ENCODE measurements at regions not wholly inside any gene's neighbourhood (a gene's known extent, or its start where the extent isn't known, plus 50 kb on each side); places are given as distances from the start of the nearest gene placed in this dataset.

DNA sequence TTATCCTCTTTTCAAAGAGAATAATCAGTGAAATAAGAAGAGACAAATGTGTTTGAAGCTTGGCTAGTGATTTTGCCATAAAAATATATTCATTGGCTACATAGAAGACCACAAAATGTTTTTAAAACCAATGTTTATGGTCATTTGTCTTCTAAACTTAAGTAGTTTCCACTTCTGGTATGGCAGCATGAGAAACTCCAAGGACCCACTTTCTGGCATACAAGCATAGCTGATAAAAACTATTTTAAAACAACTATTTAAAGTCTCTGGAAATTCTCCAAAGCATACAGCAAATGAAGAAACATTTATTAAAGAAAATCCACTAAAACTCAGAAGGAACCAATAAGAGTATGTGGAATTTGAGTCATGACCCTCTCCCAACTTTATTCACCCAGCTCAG lies 89.2 kb upstream of the TOMM7 start:
- DNase-seq: no peak

DNA sequence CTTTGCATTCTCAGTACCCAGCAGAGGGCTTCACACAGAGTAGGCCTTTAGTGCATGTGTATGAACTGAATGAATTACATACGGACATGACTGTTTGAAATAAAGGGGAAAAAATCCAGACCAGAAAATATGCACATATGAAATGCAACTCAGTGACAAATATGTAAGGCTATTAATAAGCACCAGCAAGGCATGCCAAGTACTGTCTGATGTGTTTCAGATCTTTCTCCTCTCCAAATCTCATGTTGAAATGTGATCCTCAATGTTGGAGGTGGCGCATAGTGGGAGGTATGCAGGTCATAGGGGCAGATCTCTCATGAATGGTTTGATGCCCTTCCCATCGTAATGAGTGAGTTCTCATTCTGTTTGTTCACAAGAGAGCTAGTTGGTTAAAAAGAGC lies 87.3 kb upstream of the TOMM7 start:
- no peak for DNase-seq

DNA sequence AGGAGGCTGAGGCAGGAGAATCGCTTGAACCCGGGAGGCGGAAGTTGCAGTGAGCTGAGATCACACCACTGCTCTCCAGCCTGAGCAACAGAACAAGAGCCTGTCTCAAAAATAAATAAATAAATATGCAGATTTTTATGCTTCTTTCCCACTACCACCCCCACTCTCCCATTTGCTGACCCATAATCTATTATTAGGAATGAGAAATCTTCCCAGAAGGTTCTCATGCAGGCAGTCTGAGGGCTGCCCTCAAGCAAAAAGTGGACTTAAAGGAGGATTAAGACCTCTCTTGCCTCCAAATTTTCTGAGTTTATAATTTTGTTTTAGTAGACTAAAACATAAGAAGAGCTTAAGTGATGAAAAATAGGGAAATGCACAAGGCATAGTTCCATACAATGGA lies 85.2 kb upstream of the TOMM7 start:
- DNase-seq: no peak

DNA sequence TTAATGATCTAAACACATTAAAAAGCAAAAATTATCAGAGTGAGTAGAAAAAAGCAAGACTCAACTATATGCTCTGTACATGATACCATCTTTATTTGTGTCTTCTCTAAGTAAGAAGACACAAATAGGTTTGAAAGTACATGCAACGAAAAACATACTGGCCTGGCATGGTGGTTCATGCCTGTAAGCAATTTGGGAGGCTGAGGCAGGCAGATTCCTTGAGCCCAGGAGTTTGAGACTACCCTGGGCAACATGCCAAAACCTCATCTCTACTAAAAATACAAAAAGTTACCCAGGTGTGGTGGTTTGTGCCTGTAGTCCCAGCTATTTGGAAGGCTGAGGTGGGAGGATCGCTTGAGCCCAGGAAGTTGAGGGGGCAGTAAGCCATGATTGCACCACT lies 78.1 kb upstream of the TOMM7 start:
- no peak for DNase-seq

DNA sequence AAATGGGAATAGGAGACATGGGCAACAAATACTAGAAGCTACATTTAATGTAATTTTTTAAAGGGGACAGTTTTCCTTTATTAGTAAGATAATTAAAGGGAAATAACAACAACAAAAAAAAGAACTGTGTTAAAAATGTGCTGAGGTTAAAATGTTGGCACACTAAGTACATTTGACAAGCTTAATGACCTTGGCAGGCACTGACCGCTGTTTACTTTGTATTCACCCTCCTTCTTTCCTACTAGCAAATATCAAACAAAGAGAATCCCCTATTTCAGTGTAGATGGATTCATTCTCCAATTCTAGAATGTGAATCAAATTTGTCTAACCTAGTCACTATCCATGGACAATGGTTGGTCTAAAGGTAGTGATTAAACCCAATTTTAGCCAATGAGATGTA lies 77.5 kb upstream of the TOMM7 start:
- no peak for DNase-seq

DNA sequence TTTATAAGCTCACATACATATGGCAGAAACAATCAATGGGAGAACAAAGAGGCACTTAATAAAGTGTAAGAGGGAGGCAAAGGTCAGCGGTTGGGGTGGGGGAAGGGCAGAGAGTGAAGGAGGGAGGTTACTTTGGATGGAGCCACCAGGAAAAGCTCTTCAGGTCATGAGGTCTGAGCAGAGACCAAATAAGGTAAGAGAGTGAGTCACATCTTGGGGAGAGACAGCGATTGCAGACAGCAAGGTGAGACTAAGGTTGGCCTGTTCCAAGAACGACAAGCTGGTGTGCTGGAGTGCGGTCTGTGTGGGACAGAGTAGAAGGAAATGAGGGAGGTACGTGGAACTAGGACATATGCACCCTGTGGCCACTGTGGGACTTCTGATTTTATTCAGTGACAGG lies 74.3 kb upstream of the TOMM7 start:
- no peak for DNase-seq

DNA sequence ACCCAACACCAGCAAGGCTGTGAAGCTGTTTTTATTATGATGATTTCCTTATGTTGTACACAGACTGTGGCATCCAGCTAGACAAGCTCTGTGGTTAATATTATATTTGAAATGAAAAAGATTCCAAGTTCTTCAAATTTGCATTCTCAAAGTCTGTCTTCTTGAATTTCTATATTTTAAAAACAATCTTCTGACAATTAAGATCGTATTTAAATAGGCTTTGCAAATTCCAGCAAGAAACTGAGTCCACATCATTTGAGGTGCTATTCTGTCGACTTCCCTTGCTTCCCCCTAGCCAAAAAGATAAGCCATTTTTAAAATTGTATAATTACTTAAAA lies 73.1 kb upstream of the TOMM7 start:
- no peak for DNase-seq

DNA sequence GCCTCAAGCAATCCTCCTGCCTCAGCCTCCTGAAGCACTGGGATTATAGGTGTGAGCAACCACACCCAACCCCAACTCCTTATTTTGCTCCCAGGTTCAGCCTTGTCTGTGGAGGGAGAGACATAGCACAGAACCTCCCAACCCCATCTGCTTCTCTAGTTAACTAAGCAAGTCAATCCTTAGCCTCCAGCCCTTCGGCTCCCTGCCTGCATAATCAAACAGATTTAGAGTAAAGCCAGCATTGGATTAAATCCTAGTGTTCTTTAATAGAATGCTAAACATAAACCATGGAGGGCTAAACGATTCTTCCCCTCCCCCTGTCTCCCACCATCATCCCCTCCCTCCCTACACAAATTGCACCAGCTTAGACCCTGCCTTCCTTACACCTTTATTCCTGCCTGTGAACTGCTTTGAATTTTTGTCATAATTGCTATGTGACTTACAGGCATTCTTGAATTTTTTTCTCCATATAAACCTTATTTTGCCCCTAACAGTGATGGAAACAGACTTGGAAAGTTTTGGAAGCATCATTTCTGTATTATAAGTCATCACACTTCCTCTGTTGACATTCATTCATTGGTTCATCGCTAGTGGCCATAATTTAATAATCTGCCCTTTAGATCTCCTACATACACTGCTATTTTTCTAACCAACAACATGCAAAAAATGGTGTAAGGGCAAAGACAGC lies 72.6 kb upstream of the TOMM7 start:
- DNase-seq: no peak

DNA sequence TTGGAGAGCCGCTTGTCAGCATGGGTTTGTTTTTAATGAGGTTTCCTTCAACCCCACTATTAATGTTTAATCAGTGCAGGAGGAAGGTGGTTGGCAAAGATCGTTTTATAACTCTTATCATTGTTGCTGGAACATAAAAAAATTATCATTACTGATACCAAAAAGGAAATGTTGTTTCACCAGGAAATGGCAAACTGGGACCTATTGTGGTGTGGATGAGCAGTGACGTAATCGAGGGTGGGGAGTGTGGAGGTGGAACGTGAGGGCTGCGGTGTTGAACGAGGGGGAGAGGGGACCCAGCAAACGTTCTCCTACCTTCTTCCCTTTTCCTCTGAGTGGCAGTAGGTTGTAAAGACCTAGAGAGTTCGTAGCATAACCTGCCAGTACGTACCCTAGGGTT lies 71.9 kb upstream of the TOMM7 start:
- no peak for DNase-seq

DNA sequence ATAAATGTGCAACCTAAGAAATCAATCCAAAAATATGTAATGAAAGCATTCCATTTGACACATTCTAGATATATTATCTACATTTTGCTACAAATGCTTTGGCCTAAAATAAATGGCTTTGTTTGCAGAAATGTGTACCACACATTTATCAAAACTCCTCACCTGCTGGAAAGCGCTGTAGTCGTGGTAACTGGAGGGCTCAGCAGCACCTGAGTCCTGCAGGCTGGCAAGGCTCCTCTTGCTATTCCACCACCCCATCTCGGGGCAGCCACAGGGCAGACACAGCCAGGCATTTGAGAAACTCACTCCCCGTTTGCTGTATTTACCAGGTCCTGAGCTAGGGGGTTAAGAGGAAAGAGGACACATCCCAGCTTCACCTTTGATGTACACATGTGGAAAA lies 68.1 kb upstream of the TOMM7 start:
- DNase-seq: no peak

DNA sequence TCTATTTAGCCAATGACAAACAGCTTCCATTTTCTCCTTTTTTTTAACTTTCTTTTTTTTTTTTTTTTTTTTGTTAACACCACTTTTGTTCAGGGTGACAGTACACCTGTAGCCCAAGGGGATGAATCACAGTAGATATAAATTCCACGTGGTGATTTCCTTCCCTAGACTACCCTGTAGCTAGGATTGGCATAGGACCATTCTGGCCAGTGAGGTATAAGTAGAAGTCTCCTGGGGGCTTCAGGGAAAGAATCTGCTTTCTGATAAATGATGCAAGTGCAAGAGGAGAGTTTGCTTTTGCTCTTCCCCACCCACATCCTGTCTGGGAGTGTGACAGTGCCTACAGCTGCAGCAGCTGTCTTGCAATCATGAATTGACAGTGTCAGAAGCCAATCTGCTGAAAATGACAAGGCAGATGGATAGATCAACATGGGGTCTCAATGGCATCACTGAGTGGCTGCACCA lies 63.2 kb upstream of the TOMM7 start:
- no peak for DNase-seq

DNA sequence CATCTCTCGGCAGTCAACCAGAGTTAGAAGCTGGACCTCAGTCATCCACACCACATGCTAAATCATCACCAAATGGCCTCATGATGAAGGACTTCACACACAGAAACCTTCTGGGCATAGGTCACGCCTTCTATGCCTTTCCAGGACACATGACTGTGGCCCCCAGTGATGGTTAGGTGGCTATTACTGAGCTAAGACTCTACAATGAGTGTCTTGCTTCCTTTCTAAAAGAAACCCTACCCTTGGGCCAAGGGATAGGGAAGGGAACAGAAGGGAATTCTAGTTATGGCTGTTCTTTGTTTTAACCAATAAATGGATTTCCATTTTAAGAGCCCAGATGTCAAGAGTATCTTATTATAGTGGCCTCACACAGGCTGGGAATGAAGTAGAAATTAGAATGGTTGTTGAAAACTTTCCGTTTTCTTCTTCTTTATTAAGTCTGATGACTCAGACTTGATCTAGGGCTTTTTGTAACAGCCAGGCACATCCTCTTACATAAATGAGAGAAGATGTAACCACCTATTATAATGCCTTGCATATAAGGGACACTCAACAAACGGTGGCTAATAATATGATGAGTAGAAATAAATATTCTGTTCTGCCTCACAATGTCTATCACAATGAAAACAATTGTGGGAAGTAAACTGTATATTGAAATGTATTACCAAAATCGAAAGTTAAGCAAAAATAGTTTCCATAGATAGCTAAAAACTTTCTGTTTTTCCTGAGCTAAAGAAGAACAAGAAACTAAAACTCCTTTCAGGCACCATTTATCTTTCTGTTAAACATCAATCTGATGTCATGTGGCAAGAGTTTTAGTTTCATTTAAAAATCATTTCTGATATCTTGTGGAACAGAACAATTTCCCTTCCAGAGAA lies 62.5 kb upstream of the TOMM7 start:
- DNase-seq: no peak

DNA sequence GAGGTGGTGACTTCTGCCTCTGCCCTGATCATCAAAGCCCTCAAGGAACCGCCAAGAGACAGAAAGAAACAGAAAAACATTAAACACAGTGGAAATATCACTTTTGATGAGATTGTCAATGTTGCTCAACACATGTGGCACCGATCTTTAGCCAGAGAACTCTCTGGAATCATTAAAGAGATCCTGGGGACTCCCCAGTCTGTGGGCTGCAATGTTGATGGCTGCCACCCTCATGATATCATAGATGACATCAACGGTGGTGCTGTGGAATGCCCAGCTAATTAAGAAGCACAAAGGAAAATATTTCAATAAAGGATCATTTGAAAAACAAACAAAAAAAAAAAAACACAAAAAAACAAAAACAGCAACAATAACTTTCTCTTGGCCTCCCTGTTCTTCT lies 59.5 kb upstream of the TOMM7 start:
- no peak for DNase-seq

DNA sequence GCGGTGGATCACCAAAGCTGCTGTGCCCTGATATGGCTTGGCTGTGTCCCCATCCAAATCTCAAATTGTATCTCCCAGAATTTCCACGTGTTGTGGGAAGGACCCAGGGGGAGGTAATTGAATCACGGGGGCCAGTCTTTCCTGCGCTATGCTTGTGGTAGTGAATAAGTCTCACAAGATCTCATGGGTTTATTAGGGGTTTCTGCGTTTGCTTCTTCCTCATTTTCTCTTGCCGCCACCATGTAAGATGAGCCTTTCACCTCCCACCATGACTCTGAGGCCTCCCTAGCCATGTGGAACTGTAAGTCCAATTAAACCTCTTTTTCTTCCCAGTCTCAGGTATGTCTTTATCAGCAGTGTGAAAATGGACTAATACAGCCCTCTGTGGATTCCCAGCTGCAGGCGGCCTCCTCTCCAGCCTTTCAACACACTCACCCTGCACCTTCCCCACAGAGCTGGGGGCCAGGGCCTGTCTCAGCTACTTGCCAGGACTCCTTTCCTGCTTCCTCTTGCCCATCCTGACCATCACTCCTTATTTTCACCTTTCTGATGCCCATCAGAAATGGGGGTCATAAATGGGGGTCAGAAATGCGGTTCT lies 57.2 kb upstream of the TOMM7 start:
- DNase-seq: no peak

DNA sequence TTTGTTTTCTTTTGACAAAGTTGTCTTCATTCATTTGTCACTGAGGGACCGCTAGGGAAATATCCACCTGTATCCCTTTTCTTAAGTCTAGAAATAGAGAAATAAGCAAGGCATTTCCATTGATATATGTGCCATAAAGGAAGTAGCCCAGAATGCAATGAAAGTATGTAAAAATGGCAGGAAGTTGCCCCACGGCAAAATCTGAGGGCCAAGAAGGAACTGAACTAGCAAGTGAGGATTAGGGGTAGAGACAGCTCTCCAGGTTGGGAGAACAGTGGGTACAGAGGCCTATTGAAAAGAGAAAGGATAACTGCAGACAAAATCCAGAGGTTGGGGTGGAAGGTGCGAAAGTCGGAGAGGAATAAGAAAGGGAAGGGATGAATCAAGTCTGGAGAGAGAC lies 56.6 kb upstream of the TOMM7 start:
- DNase-seq: no peak

DNA sequence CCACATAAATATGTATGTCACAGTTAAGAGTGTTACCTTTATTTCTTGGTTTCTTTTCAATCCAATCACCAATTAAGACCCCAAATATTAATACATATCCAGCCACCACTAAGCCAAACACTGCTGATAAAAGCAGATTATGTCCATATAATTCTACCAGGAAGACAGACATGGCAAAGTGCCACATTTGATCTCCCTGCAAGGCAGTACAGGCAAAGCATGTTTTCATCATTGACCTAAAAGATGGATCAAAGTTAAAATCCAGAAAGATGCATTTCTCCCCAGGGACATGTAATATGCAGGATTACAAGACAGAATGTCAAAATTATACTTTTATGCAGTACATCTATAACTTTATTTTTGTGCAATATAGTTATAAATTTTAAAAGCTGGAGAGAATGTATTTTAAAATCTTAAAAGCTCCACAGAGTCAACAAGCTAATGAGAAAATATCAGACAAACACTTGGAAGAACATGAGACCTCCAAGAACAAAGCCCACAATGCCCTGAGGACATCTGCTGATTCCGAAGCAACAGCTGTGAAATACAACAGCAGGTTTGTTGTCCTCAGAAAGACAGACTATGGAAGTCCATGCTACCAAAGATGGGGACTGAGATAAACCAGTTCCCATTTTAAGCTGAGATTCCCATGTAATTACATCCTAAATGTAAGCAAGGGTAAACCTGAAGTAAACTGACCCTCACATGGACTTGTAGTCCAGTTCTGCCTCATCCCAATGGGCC lies 54.5 kb upstream of the TOMM7 start:
- DNase-seq: no peak

DNA sequence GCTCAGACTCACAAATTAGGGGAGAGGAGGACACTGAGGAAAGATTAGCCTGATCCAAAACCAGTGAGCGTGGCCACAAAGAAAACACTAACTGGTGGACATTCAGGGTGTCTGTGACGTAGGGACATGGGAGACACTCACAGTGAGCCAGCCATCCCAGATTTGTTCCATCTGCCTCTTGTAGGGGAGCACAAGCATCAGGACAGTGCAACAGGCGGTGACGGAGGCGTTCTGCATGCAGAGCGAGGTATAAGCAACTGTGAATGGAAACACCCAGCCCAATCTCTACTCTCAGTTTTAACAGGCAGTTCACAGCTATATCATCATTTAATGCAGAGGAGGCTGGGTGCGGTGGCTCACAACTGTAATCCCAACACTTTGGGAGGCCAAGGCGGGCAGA lies 52.8 kb upstream of the TOMM7 start:
- no peak for DNase-seq

DNA sequence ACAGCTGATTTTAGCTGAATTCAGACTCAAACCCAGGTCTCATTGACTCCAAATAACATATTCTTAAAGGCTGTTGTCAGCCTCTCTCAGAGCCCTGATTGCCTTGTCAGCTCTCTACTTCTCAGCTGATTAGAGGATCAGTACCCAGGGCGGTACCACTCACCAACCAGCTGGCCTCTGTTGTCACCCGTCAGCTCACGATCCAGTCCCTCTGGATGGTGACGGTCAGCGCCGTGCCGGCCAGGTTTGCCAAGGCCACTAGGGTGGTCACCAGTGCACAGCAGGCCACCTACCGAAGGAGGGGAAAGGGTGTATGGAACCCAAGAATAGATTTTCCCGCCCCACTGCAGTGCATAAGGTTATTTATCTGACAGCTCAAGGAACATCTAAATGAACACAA lies 52.3 kb upstream of the TOMM7 start:
- no peak for DNase-seq

All from muscle of arm (tissue), 1 donor.